WTC11 (cell line): ENCODE measurements at regions not wholly inside any gene's neighbourhood (a gene's known extent, or its start where the extent isn't known, plus 50 kb on each side); places are given as distances from the start of the nearest gene placed in this dataset.

ENCODE experiments used
- ATAC-seq: fragments of 200-7000 bp; cut with Tn5 transposase; 2 replicates; pipeline ENCODE4 v1.10.0; 2021; ENCODE audit warnings: mild to moderate bottlenecking, moderate library complexity
- CTCF ChIA-PET: fragments of 300-600 bp; sonication (Branson Sonifier 250); formaldehyde crosslinking; loops from one replicate; lab custom pipeline; 2021; ENCODE audit warnings: antibody characterized with exemption; lab: Charles Lee
- POLR2A ChIA-PET: fragments of 350-600 bp; sonication (Branson Sonifier 250); formaldehyde crosslinking; loops from one replicate; lab custom pipeline; 2021; ENCODE audit warnings: antibody characterized with exemption; lab: Charles Lee
- DNase-seq: peaks from one replicate; pipeline ENCODE4 v3.0.0; 2021; ENCODE audit warnings: low spot score
- H3K27ac Mint-ChIP-seq: 2 replicates; pipeline ENCODE4 v1.8.0; 2021; ENCODE audit warnings: mixed read lengths
- H3K27me3 Mint-ChIP-seq: 2 replicates; pipeline ENCODE4 v1.8.0; 2021; ENCODE audit warnings: low read depth, mild to moderate bottlenecking, moderate library complexity, mixed read lengths
- H3K36me3 Mint-ChIP-seq: 2 replicates; pipeline ENCODE4 v1.8.0; 2021; ENCODE audit warnings: mixed read lengths
- H3K4me1 Mint-ChIP-seq: 2 replicates; pipeline ENCODE4 v1.8.0; 2022; ENCODE audit warnings: mixed read lengths
- H3K4me3 Mint-ChIP-seq: 2 replicates; pipeline ENCODE4 v1.8.0; 2021; ENCODE audit warnings: mild to moderate bottlenecking, moderate library complexity, mixed read lengths
- H3K9me3 Mint-ChIP-seq: 2 replicates; pipeline ENCODE4 v1.8.0; 2021; ENCODE audit warnings: mixed read lengths
- AR ChIP-seq: fragments of 250-450 bp; sonication (Bioruptor Pico); IDR thresholded peaks from 2 replicates; pipeline ENCODE4 v1.9.0; 2021; ENCODE audit warnings: mild to moderate bottlenecking
- ATF2 ChIP-seq: sonication (generic); formaldehyde crosslinking; IDR thresholded peaks from 2 replicates; pipeline ENCODE4 v1.8.1; 2022; ENCODE audit warnings: low read depth, missing genetic modification reagents, borderline replicate concordance
- CDX4 ChIP-seq: fragments of 250-450 bp; sonication (Bioruptor Pico); IDR thresholded peaks from 2 replicates; pipeline ENCODE4 v1.9.0; 2021; ENCODE audit warnings: moderate library complexity, mild to moderate bottlenecking, inconsistent platforms, borderline replicate concordance
- CREM ChIP-seq: sonication (generic); formaldehyde crosslinking; IDR thresholded peaks from 2 replicates; pipeline ENCODE4 v1.8.1; 2022; ENCODE audit warnings: mild to moderate bottlenecking, missing genetic modification reagents, moderate library complexity
- E2F4 ChIP-seq: sonication (generic); formaldehyde crosslinking; IDR thresholded peaks from 2 replicates; pipeline ENCODE4 v1.8.1; 2022; ENCODE audit warnings: low read depth, mild to moderate bottlenecking, moderate library complexity, missing genetic modification reagents, borderline replicate concordance
- NR3C1 ChIP-seq: sonication (generic); formaldehyde crosslinking; conservative IDR thresholded peaks from 2 replicates; pipeline ENCODE4 v1.8.1; 2023; ENCODE audit warnings: low read depth, mild to moderate bottlenecking, missing genetic modification reagents
- PREB ChIP-seq: sonication (generic); formaldehyde crosslinking; IDR thresholded peaks from 2 replicates; pipeline ENCODE4 v1.8.1; 2022; ENCODE audit warnings: mild to moderate bottlenecking, missing genetic modification reagents, moderate library complexity, borderline replicate concordance
- SMAD3 ChIP-seq: sonication (generic); formaldehyde crosslinking; IDR thresholded peaks from 2 replicates; pipeline ENCODE4 v1.8.0; 2022; ENCODE audit warnings: missing genetic modification reagents, mild to moderate bottlenecking, borderline replicate concordance
- SMAD4 ChIP-seq: sonication (generic); formaldehyde crosslinking; IDR thresholded peaks from 2 replicates; pipeline ENCODE4 v1.8.0; 2022; ENCODE audit warnings: mild to moderate bottlenecking, missing genetic modification reagents
- ZNF263 ChIP-seq: sonication (generic); formaldehyde crosslinking; IDR thresholded peaks from 2 replicates; pipeline ENCODE4 v1.8.1; 2022; ENCODE audit warnings: low read depth, mild to moderate bottlenecking, moderate library complexity, missing genetic modification reagents
- ZNF416 ChIP-seq: fragments of 250-450 bp; sonication (Bioruptor Pico); IDR thresholded peaks from 2 replicates; pipeline ENCODE4 v1.9.0; 2021; ENCODE audit warnings: mild to moderate bottlenecking, inconsistent platforms
- ZNF423 ChIP-seq: fragments of 250-450 bp; sonication (Bioruptor Pico); IDR thresholded peaks from 2 replicates; pipeline ENCODE4 v2.1.2; 2022; ENCODE audit warnings: mild to moderate bottlenecking, moderate library complexity
- ZNF532 ChIP-seq: fragments of 250-450 bp; sonication (Bioruptor Pico); IDR thresholded peaks from 2 replicates; pipeline ENCODE4 v1.9.0; 2021; ENCODE audit warnings: mild to moderate bottlenecking, borderline replicate concordance
- ZSCAN18 ChIP-seq: fragments of 250-450 bp; sonication (Bioruptor Pico); IDR thresholded peaks from 2 replicates; pipeline ENCODE4 v2.1.2; 2022; ENCODE audit warnings: mild to moderate bottlenecking, moderate library complexity
- TF ChIP-seq, protein P1 (sequence below): sonication (generic); formaldehyde crosslinking; IDR thresholded peaks from 2 replicates; pipeline ENCODE4 v1.8.0; 2022; ENCODE audit warnings: mild to moderate bottlenecking, missing genetic modification reagents
- TF ChIP-seq, protein P2 (sequence below): sonication (generic); formaldehyde crosslinking; IDR thresholded peaks from 2 replicates; pipeline ENCODE4 v1.8.1; 2023; ENCODE audit warnings: mild to moderate bottlenecking, missing genetic modification reagents, moderate library complexity

DNA sequence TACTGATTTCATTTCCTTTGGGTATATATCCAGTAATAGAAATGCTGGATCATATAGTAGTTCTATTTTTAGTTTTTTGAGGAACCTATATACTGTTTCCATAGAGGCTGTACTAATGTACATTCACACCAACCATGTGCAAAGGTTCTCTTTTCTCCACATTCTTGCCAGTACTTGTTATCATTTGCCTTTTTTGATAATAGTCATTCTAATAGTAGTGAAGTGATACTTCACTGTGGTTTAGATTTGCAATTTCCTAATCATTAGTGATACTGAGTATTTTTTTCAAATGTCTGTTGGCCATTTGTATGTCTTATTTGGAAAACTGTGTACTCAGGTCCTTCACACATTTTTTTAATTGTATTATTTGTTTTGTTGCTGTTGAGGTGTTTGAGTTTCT lies 148.2 kb upstream of the NAV3 start:
- peaks cover 13% of the 10 kb centered on the region for H3K27me3 Mint-ChIP-seq
- H3K4me1 Mint-ChIP-seq, result peaks cover 10% of the 10 kb centered on the region
- ChIA-PET POLR2A (no interaction called here), CTCF (interaction anchor here (1.1 kb wide), 1 partner anchor 67 kb away, joined by 3 read pairs; no protein-coding TSS in a partner anchor)
- no peak overlapping the region for H3K27ac Mint-ChIP-seq
- no peak for TF ChIP-seq PREB (CRISPR knock-in tag)
- no peak for TF ChIP-seq SMAD3
- no peak for TF ChIP-seq ZSCAN18
- TF ChIP-seq ZNF423, result no peak
- TF ChIP-seq CREM, result no peak
- no peak for TF ChIP-seq ZNF416 (CRISPR knock-in tag)
- TF ChIP-seq SMAD4, result no peak
- TF ChIP-seq, protein P1, sequence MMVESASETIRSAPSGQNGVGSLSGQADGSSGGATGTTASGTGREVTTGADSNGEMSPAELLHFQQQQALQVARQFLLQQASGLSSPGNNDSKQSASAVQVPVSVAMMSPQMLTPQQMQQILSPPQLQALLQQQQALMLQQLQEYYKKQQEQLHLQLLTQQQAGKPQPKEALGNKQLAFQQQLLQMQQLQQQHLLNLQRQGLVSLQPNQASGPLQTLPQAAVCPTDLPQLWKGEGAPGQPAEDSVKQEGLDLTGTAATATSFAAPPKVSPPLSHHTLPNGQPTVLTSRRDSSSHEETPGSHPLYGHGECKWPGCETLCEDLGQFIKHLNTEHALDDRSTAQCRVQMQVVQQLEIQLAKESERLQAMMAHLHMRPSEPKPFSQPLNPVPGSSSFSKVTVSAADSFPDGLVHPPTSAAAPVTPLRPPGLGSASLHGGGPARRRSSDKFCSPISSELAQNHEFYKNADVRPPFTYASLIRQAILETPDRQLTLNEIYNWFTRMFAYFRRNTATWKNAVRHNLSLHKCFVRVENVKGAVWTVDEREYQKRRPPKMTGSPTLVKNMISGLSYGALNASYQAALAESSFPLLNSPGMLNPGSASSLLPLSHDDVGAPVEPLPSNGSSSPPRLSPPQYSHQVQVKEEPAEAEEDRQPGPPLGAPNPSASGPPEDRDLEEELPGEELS (CRISPR knock-in tag), result no peak
- no peak for TF ChIP-seq AR (CRISPR knock-in tag)
- no peak for TF ChIP-seq CDX4 (CRISPR knock-in tag)
- no peak for TF ChIP-seq ZNF532 (CRISPR knock-in tag)
- TF ChIP-seq NR3C1 (CRISPR knock-in tag), result no peak
- TF ChIP-seq, protein P2, sequence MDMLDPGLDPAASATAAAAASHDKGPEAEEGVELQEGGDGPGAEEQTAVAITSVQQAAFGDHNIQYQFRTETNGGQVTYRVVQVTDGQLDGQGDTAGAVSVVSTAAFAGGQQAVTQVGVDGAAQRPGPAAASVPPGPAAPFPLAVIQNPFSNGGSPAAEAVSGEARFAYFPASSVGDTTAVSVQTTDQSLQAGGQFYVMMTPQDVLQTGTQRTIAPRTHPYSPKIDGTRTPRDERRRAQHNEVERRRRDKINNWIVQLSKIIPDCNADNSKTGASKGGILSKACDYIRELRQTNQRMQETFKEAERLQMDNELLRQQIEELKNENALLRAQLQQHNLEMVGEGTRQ (CRISPR knock-in tag), result no peak
- no peak for TF ChIP-seq ATF2 (CRISPR knock-in tag)
- no peak for TF ChIP-seq ZNF263
- no peak for TF ChIP-seq E2F4
- ATAC-seq (no peak), DNase-seq (no peak)
- H3K4me3 Mint-ChIP-seq, result no peak overlapping the region
- H3K9me3 Mint-ChIP-seq, result no peaks in the 10 kb centered on the region
- H3K36me3 Mint-ChIP-seq, result no peaks in the 10 kb centered on the region
